ENCODE measurements at regions not wholly inside any gene's neighbourhood (a gene's known extent, or its start where the extent isn't known, plus 50 kb on each side); places are given as distances from the start of the nearest gene placed in this dataset.

DNA sequence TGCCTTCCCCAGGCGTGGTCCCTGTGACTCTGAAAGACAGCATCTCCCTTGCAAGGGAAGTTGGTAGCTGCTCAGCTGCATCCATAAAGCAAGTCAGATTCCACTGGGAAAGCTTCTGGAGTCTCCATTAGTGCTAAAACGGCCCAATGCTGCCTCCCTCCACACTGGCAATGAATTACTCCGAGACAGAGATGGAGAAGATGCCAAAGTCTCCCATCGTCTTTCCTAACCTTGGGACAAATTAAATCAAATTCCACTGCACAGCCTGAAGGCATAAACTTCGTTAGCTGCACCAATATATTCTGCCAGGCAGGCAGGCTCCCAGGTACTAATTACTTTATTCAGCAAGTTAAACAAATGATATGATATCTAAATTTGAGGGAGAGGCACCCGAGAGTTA, 106.3 kb upstream of the GJB5 start:
- DNase-seq (ENCODE audit: low spot score in 2 of 2) (no peak), ATAC-seq (no peak)
- Mint-ChIP-seq H3K4me3 (no peak overlapping the region), H3K27ac (no peak overlapping the region), H3K36me3 (no peaks in the 10 kb centered on the region), H3K9me3 (no peaks in the 10 kb centered on the region), H3K4me1 (no peaks in the 10 kb centered on the region)

GRCh38 chr1:34650090-34650489, 104.8 kb upstream of the GJB5 start:
- Mint-ChIP-seq H3K9me3 (no peaks in the 10 kb centered on the region), H3K4me3 (no peak overlapping the region), H3K36me3 (no peaks in the 10 kb centered on the region), H3K27ac (no peak overlapping the region), H3K4me1 (no peaks in the 10 kb centered on the region)
- DNase-seq (ENCODE audit: low spot score in 2 of 2): no peak
- ATAC-seq: no peak

GRCh38 chr1:34650800-34651199, 104.0 kb upstream of the GJB5 start:
- H3K9me3 Mint-ChIP-seq: no peaks in the 10 kb centered on the region
- H3K4me1 Mint-ChIP-seq: no peaks in the 10 kb centered on the region
- DNase-seq (ENCODE audit: low spot score in 2 of 2): no peak
- no peak for ATAC-seq
- H3K4me3 Mint-ChIP-seq: no peak overlapping the region
- no peaks in the 10 kb centered on the region for H3K36me3 Mint-ChIP-seq
- no peak overlapping the region for H3K27ac Mint-ChIP-seq

- Mint-ChIP-seq H3K9me3 (no peaks in the 10 kb centered on the region), H3K4me3 (no peak overlapping the region), H3K4me1 (no peaks in the 10 kb centered on the region), H3K27ac (no peak overlapping the region), H3K36me3 (no peaks in the 10 kb centered on the region)
- no peak for ATAC-seq
- DNase-seq (ENCODE audit: low spot score in 2 of 2): no peak
Observed at GRCh38 chr1:34653110-34653509, 101.7 kb upstream of the GJB5 start.

DNA sequence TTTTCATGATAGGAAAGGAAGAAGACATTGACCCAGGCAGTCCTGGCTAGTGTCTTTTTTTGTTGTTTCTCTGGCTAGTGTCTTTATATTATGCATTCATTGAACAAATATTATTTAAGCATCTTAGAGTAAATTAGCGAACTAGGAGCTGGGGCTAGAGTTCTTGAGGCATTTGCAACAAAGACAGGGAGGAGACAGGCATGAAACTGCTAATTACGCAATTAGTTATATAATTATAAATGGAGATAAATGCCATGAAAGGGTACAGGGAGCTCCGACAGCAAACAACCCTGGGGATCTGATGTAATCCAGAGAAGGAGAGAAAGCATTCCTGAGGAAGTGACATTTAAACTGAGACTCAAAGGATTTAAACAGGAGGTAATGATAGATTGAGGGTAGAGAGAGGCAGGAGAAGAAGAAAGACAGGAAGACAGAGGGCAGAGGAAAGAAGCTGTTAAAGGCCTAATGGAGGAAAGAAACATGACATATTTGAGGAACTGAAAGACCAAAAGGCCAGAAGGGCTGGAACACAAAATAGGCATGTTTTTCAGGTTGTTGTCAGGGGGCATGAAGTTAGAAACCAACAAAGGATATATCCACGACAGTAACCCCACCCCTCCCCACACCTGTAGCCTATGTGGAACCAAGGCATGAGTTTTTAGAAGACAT, 99.5 kb upstream of the GJB5 start:
- ATAC-seq: no peak

DNA sequence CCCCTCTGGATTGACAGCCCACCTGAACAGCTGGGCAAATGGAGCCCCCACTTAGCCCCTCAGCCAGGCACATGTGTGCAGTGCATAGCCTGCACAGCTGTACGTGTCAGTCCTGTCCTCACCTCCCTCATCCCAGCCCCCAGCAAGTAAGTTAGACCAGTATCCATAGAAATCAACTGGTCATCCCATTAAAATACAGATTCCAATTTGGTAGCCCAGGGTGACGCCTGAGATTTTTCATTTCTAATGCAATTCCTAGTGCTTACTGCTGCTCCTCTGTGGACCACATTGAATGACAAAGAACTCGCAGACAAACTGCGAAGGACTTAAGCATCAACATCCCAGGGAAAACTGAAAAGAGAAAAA, 99.0 kb upstream of the GJB5 start:
- ATAC-seq (no peak), DNase-seq (ENCODE audit: low spot score in 2 of 2) (no peak)
- Mint-ChIP-seq H3K4me3 (no peak overlapping the region), H3K4me1 (no peaks in the 10 kb centered on the region), H3K27ac (no peak overlapping the region), H3K36me3 (no peaks in the 10 kb centered on the region), H3K9me3 (no peaks in the 10 kb centered on the region)

More for the DNA sequence above, 99.5 kb upstream of the GJB5 start:
- no peak for DNase-seq (ENCODE audit: low spot score in 2 of 2)
- H3K36me3 Mint-ChIP-seq: no peaks in the 10 kb centered on the region
- no peaks in the 10 kb centered on the region for H3K9me3 Mint-ChIP-seq
- H3K4me1 Mint-ChIP-seq: no peaks in the 10 kb centered on the region
- H3K4me3 Mint-ChIP-seq: no peak overlapping the region
- H3K27ac Mint-ChIP-seq: no peak overlapping the region

GRCh38 chr1:34656299-34656698, 98.5 kb upstream of the GJB5 start:
- Mint-ChIP-seq H3K36me3 (no peaks in the 10 kb centered on the region), H3K9me3 (no peaks in the 10 kb centered on the region), H3K4me1 (no peaks in the 10 kb centered on the region), H3K27ac (no peak overlapping the region), H3K4me3 (no peak overlapping the region)
- DNase-seq (ENCODE audit: low spot score in 2 of 2) (no peak), ATAC-seq (no peak)

GRCh38 chr1:34656731-34657130, 98.1 kb upstream of the GJB5 start:
- ATAC-seq (no peak), DNase-seq (ENCODE audit: low spot score in 2 of 2) (no peak)
- Mint-ChIP-seq H3K9me3 (no peaks in the 10 kb centered on the region), H3K4me1 (no peaks in the 10 kb centered on the region), H3K36me3 (no peaks in the 10 kb centered on the region), H3K27ac (no peak overlapping the region), H3K4me3 (no peak overlapping the region)

GRCh38 chr1:34657266-34657665, 97.6 kb upstream of the GJB5 start:
- H3K4me1 Mint-ChIP-seq: no peaks in the 10 kb centered on the region
- no peak overlapping the region for H3K4me3 Mint-ChIP-seq
- DNase-seq (ENCODE audit: low spot score in 2 of 2) (no peak), ATAC-seq (no peak)
- no peaks in the 10 kb centered on the region for H3K36me3 Mint-ChIP-seq
- H3K9me3 Mint-ChIP-seq: no peaks in the 10 kb centered on the region
- no peak overlapping the region for H3K27ac Mint-ChIP-seq

- Mint-ChIP-seq H3K4me1 (no peaks in the 10 kb centered on the region), H3K27ac (no peak overlapping the region), H3K9me3 (no peaks in the 10 kb centered on the region), H3K4me3 (no peak overlapping the region), H3K36me3 (no peaks in the 10 kb centered on the region)
- DNase-seq (ENCODE audit: low spot score in 2 of 2) (no peak), ATAC-seq (no peak)
Observed at GRCh38 chr1:34657849-34658248, 97.0 kb upstream of the GJB5 start.

DNA sequence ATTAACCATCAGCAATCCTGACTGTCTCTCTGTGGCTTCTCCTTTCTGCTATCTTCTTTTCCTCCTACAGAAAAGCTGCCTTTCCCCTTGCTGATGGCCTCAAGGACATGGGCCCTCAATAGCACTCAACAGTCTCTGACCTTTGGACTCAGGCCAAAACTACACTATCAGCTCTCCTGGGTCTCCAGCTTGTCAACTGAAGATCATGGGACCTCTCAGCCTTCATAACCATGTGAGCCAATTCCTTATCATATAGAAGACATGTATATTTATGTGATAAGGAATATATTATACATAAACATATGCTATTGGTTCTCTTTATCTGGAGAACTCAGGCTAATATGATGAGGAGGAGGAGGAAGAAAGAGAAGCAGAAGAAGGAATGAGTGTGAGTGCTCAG, 91.8 kb upstream of the GJB5 start:
- H3K36me3 Mint-ChIP-seq: no peaks in the 10 kb centered on the region
- no peaks in the 10 kb centered on the region for H3K4me1 Mint-ChIP-seq
- ATAC-seq: no peak

GRCh38 chr1:34668063-34668462, 86.8 kb upstream of the GJB5 start:
- ATAC-seq: no peak
- Mint-ChIP-seq H3K9me3 (peaks cover 5% of the 10 kb centered on the region), H3K4me3 (no peak overlapping the region)

More for the DNA sequence above, 91.8 kb upstream of the GJB5 start:
- Mint-ChIP-seq H3K4me3 (no peak overlapping the region), H3K27ac (no peak overlapping the region), H3K9me3 (no peaks in the 10 kb centered on the region)
- no peak for DNase-seq (ENCODE audit: low spot score in 2 of 2)

GRCh38 chr1:34670982-34671381, 83.9 kb upstream of the GJB5 start:
- peaks cover 5% of the 10 kb centered on the region for H3K9me3 Mint-ChIP-seq
- DNase-seq (ENCODE audit: low spot score in 2 of 2) (no peak), ATAC-seq (peak; percentile 19)
- H3K27ac Mint-ChIP-seq: no peak overlapping the region
- no peaks in the 10 kb centered on the region for H3K4me1 Mint-ChIP-seq
- no peaks in the 10 kb centered on the region for H3K36me3 Mint-ChIP-seq
- no peak overlapping the region for H3K4me3 Mint-ChIP-seq

More at GRCh38 chr1:34668063-34668462, 86.8 kb upstream of the GJB5 start:
- Mint-ChIP-seq H3K27ac (no peak overlapping the region), H3K36me3 (no peaks in the 10 kb centered on the region), H3K4me1 (no peaks in the 10 kb centered on the region)
- DNase-seq (ENCODE audit: low spot score in 2 of 2): no peak

DNA sequence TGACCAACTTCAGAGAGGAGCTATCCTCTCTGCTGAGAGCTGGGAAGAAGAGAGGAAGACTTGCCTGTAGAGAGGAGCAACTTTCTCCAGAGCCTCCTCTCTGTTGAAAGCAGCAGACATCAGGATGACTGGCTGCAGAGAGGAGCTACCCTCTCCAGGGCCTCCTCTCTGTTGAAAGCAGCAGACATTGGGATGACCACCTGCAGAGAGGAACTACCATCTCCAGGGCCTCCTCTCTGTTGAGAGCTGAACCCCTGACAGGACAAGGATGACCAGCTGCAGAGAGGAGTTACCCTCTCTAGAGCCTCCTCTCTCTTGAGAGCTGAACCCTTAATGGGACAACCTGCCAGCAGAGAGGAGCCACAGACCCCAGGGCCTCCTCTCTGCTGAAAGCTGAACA, 83.0 kb upstream of the GJB5 start:
- Mint-ChIP-seq H3K36me3 (no peaks in the 10 kb centered on the region), H3K4me1 (no peaks in the 10 kb centered on the region), H3K9me3 (peaks cover 5% of the 10 kb centered on the region), H3K4me3 (no peak overlapping the region), H3K27ac (no peak overlapping the region)
- ATAC-seq: peak; percentile 16
- no peak for DNase-seq (ENCODE audit: low spot score in 2 of 2)

GRCh38 chr1:34681480-34682451, 73.1 kb upstream of the GJB5 start:
- no peak overlapping the region for H3K27ac Mint-ChIP-seq
- peaks cover 4% of the 10 kb centered on the region for H3K4me1 Mint-ChIP-seq
- ATAC-seq (peak; percentile 47), DNase-seq (ENCODE audit: low spot score in 2 of 2) (peak; percentile 22 to 70)
- no peaks in the 10 kb centered on the region for H3K36me3 Mint-ChIP-seq
- H3K9me3 Mint-ChIP-seq: no peaks in the 10 kb centered on the region
- H3K4me3 Mint-ChIP-seq: no peak overlapping the region
